ENCODE measurements at regions not wholly inside any gene's neighbourhood (a gene's known extent, or its start where the extent isn't known, plus 50 kb on each side); places are given as distances from the start of the nearest gene placed in this dataset.

- TF ChIP-seq CTCF (IDR thresholded peaks at IDR 0.05) (no peak), POLR2A (IDR thresholded peaks at IDR 0.05) (no peak)
Measured at GRCh38 chr13:81682081-81682630, 1341.2 kb upstream of the SPRY2 start.
